ENCODE measurements at regions not wholly inside any gene's neighbourhood (a gene's known extent, or its start where the extent isn't known, plus 50 kb on each side); places are given as distances from the start of the nearest gene placed in this dataset.

DNA sequence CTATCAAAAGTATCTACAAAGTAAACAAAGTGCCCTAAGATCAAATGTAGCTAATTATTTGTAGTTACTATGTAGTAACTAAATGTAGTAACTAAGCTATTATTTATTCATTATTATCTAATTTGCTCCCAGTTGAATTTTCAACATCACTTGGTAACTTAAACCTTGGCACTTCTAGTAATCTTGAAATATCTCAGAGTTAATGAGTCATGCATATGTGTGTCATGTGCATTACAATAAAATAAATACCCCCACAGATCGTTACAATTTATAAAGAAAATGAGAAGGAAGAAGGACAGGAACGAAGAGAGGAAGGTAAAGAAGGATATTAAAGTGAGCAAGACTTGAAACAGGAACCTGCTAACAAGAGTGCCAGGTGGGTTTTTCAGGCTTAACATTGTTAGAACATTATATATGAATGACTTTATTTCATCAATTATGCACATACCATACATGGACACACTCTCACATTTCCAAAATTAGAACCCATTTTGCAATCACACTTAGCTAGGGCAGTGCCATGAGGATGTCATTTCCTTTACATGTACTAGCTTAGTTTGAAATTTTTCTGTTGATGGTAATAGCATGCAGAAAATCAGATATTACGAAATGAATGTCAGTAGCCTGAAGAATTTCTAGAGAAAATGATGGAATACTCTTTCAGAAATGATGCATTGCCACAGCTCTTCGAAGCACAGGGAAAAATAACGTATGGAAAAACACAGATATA, 1670.4 kb upstream of the AGA start:
- TF ChIP-seq POLR2A (IDR thresholded peaks at IDR 0.05) (no peak), POLR2AphosphoS5 (IDR thresholded peaks at IDR 0.05) (no peak)
- TF ChIP-seq, protein P1, sequence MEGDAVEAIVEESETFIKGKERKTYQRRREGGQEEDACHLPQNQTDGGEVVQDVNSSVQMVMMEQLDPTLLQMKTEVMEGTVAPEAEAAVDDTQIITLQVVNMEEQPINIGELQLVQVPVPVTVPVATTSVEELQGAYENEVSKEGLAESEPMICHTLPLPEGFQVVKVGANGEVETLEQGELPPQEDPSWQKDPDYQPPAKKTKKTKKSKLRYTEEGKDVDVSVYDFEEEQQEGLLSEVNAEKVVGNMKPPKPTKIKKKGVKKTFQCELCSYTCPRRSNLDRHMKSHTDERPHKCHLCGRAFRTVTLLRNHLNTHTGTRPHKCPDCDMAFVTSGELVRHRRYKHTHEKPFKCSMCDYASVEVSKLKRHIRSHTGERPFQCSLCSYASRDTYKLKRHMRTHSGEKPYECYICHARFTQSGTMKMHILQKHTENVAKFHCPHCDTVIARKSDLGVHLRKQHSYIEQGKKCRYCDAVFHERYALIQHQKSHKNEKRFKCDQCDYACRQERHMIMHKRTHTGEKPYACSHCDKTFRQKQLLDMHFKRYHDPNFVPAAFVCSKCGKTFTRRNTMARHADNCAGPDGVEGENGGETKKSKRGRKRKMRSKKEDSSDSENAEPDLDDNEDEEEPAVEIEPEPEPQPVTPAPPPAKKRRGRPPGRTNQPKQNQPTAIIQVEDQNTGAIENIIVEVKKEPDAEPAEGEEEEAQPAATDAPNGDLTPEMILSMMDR (IDR thresholded peaks at IDR 0.05 in 8 of 11, conservative IDR thresholded peaks at IDR 0.05 in 3 of 11): no peak
